ENCODE measurements at regions not wholly inside any gene's neighbourhood (a gene's known extent, or its start where the extent isn't known, plus 50 kb on each side); places are given as distances from the start of the nearest gene placed in this dataset.

DNA sequence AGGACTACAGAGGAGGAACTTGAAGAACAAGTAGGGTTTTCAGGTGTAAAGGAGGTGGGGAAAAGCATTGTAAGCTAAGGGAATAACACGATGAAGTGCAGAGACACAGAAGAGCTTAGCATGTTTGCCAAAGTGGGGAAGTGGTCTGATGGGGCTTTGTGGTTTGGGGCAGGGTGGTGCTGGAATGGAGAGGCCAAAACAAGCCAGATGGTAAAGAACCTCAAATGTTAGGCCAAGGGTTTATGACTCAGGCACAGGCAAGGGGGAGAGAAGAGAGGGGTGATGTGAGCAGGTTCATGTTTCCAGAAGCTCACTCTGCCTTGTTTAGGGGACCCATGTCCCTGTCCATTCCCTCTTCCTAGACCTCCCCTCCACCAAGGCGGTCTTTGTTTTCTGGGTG, 104.5 kb upstream of the YWHAQ start:
- Mint-ChIP-seq H3K4me3 (peak overlapping the region in 6 of 7 donors; percentile 6 to 79 (median 50)), H3K27me3 (peaks cover 0 to 2% of the 10 kb centered on the region in 2 donors), H3K36me3 (peaks cover 0 to 4% (median 0%) of the 10 kb centered on the region in 3 donors), H3K4me1 (peaks cover 47 to 53% (median 47%) of the 10 kb centered on the region in 3 donors), H3K27ac (peak overlapping the region; percentile 34 to 90 (median 79)), H3K9me3 (peaks cover 3 to 7% (median 3%) of the 10 kb centered on the region in 5 donors)
- no peak overlapping the region for H3K4me3 ChIP-seq (ENCODE audit: low read length)
- H3K36me3 ChIP-seq (ENCODE audit: insufficient read depth, low read length): no peaks in the 10 kb centered on the region
- CTCF ChIA-PET: interaction anchor here (0.7 to 1.5 kb wide), 4 partner anchors 17 to 121 kb away, joined by 3 to 4 read pairs (median 3); no protein-coding TSS in a partner anchor
- DNase-seq: peak in 1 of 5 donors; percentile 58
- H3K27me3 ChIP-seq (ENCODE audit: insufficient read depth, low read length, poor library complexity, severe bottlenecking): no peaks in the 10 kb centered on the region
- H3K9me3 ChIP-seq (ENCODE audit: low read length): no peaks in the 10 kb centered on the region
- H3K4me1 ChIP-seq (ENCODE audit: insufficient read depth, low read length): peaks cover 45% of the 10 kb centered on the region
- H3K27ac ChIP-seq (ENCODE audit: low read depth, low read length): no peak overlapping the region
- POLR2A ChIA-PET: interaction anchor here (0.8 to 2.0 kb wide), 4 partner anchors 8 to 105 kb away, joined by 3 to 5 read pairs (median 4); partner anchors contain the start of gene YWHAQ

DNA sequence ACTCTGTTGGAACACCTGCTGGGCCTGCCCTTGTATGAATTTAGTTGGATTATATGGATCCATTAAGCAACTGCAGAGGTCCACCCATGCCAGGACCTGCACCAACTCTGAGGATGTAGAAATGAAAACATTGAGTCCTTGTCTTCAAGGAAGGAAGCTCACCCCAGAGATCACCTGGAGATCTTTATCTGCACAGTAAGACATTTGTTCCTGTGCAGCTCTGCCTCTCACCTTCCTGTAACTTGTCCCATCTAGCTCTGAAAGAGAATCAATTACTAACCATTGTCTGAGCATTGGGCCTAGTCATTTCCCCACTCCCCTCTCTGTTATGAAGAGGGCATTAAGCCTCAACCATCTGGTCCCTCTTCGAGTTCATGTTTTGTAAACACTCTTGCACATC, 105.2 kb upstream of the YWHAQ start:
- POLR2A ChIA-PET: interaction anchor here (1.0 to 1.4 kb wide), 3 partner anchors 16 to 105 kb away, joined by 3 to 4 read pairs (median 3); partner anchors contain the start of gene YWHAQ
- Mint-ChIP-seq H3K4me1 (peaks cover 47 to 53% (median 51%) of the 10 kb centered on the region in 3 donors), H3K27ac (peak overlapping the region; percentile 60 to 90 (median 83)), H3K27me3 (peaks cover 0 to 2% of the 10 kb centered on the region in 2 donors), H3K9me3 (peaks cover 3 to 7% (median 5%) of the 10 kb centered on the region in 5 donors), H3K36me3 (peaks cover 0 to 4% (median 0%) of the 10 kb centered on the region in 3 donors), H3K4me3 (peak overlapping the region in 6 of 7 donors; percentile 6 to 72 (median 54))
- Histone ChIP-seq H3K36me3 (ENCODE audit: insufficient read depth, low read length) (no peaks in the 10 kb centered on the region), H3K27me3 (ENCODE audit: insufficient read depth, low read length, poor library complexity, severe bottlenecking) (no peaks in the 10 kb centered on the region), H3K27ac (ENCODE audit: low read depth, low read length) (no peak overlapping the region), H3K4me3 (ENCODE audit: low read length) (no peak overlapping the region), H3K4me1 (ENCODE audit: insufficient read depth, low read length) (peaks cover 45% of the 10 kb centered on the region), H3K9me3 (ENCODE audit: low read length) (no peaks in the 10 kb centered on the region)
- DNase-seq: peak in 1 of 5 donors; percentile 11
- CTCF ChIA-PET: interaction anchor here (0.7 to 1.5 kb wide), 4 partner anchors 17 to 122 kb away, joined by 3 to 4 read pairs (median 3); no protein-coding TSS in a partner anchor

GRCh38 chr2:9737053-9737875, 106.0 kb upstream of the TAF1B start:
- Mint-ChIP-seq H3K27me3 (peaks cover 0 to 2% of the 10 kb centered on the region in 2 donors), H3K4me1 (peaks cover 47 to 55% (median 53%) of the 10 kb centered on the region in 3 donors), H3K27ac (peak overlapping the region; percentile 27 to 99 (median 90)), H3K9me3 (peaks cover 3 to 7% (median 5%) of the 10 kb centered on the region in 5 donors), H3K4me3 (peak overlapping the region in 3 of 7 donors; percentile 25 to 55 (median 46)), H3K36me3 (peaks cover 0 to 4% (median 0%) of the 10 kb centered on the region in 3 donors)
- Histone ChIP-seq H3K9me3 (ENCODE audit: low read length) (no peaks in the 10 kb centered on the region), H3K27me3 (ENCODE audit: insufficient read depth, low read length, poor library complexity, severe bottlenecking) (no peaks in the 10 kb centered on the region), H3K36me3 (ENCODE audit: insufficient read depth, low read length) (no peaks in the 10 kb centered on the region), H3K4me3 (ENCODE audit: low read length) (no peak overlapping the region), H3K4me1 (ENCODE audit: insufficient read depth, low read length) (peaks cover 45% of the 10 kb centered on the region), H3K27ac (ENCODE audit: low read depth, low read length) (no peak overlapping the region)
- ChIA-PET POLR2A (no interaction called here), CTCF (interaction anchor here (1.3 to 2.0 kb wide), 3 partner anchors 16 to 76 kb away, joined by 3 to 5 read pairs (median 4); no protein-coding TSS in a partner anchor)
- DNase-seq: no peak

DNA sequence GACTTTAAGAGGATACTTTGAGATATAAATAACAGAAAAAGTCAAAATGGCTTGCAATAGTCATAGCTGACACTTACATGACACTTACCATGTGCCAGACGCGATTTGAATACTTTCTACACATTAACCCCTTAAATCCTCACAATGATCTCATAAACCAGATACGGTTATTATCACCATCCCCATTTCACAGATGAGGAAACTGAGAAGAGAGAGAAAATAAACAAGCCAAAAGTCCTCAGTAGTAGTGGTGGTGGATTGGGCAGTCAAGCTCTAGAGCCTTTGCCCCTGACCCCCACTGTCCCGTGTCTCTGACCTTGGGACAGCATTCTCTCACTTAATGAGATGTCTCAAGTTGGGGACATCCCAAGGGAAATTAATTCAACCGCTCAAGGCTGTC, 105.2 kb upstream of the TAF1B start:
- no peak for DNase-seq
- peak overlapping the region in 4 of 7 donors; percentile 39 to 87 (median 82) for H3K4me3 Mint-ChIP-seq
- no peak overlapping the region for H3K27ac ChIP-seq (ENCODE audit: low read depth, low read length)
- H3K27me3 Mint-ChIP-seq: peaks cover 0 to 2% of the 10 kb centered on the region in 2 donors
- H3K27me3 ChIP-seq (ENCODE audit: insufficient read depth, low read length, poor library complexity, severe bottlenecking): no peaks in the 10 kb centered on the region
- H3K9me3 ChIP-seq (ENCODE audit: low read length): no peaks in the 10 kb centered on the region
- POLR2A ChIA-PET: interaction anchor here (1.8 kb wide), 1 partner anchor 107 kb away, joined by 6 read pairs; the partner anchor contains the start of gene YWHAQ
- no peaks in the 10 kb centered on the region for H3K36me3 ChIP-seq (ENCODE audit: insufficient read depth, low read length)
- no peak overlapping the region for H3K4me3 ChIP-seq (ENCODE audit: low read length)
- H3K4me1 ChIP-seq (ENCODE audit: insufficient read depth, low read length): peaks cover 45% of the 10 kb centered on the region
- peaks cover 3 to 7% (median 5%) of the 10 kb centered on the region in 5 donors for H3K9me3 Mint-ChIP-seq
- peak overlapping the region; percentile 81 to 100 (median 98) for H3K27ac Mint-ChIP-seq
- peaks cover 47 to 55% (median 47%) of the 10 kb centered on the region in 3 donors for H3K4me1 Mint-ChIP-seq
- peaks cover 0 to 4% (median 0%) of the 10 kb centered on the region in 3 donors for H3K36me3 Mint-ChIP-seq
- CTCF ChIA-PET: interaction anchor here (1.3 to 2.0 kb wide), 2 partner anchors 34 to 76 kb away, joined by 3 to 5 read pairs; no protein-coding TSS in a partner anchor

DNA sequence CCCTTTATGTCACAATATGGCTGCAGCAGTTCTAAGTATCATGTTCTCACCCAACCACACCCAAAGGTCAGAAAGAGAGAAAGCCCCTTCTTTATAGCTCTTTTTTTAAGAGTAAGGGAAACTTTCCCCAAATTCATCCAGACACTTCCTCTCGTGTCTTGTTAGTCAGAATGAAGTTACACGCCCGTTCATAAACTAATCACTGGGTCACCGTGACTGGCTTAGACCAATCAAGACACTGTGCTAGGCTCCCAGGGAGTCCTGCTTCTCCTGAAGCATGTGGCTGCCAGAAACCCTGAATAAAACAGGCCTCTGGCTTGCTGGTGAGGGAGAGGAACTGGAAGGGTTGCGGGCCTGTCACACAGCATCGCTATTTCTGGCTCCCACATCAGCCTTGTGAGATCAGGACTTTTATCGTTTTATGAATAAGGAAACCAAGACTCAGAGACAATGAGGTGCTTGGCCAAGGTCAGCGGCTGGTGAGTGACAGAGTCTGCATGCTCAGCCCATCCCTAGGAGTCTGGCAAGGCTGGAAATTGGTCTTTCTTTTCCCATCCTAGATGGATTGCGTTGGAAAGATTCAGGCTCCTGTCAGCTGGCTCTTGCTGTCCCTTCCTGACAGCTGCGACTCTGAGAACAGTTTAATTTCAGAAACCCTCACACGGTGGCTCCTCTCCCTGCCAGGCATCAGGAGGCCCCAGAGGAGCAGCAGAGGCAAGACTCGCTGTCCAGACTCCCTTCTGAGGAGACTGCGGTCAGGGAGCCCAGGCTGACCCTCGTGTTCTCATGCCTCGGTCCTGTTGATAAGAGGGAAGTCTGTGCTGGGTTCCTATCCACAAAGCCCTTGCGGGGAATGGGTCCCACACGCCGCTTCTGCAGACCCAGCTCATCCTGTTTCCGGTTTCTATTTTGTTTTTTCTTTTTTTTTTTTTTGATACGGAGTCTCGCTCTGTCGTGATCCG, 104.5 kb upstream of the TAF1B start:
- ChIA-PET CTCF (interaction anchor here (1.3 to 2.0 kb wide), 2 partner anchors 35 to 75 kb away, joined by 3 to 5 read pairs; no protein-coding TSS in a partner anchor), POLR2A (interaction anchor here (1.8 to 1.9 kb wide), 2 partner anchors 16 to 108 kb away, joined by 6 read pairs; partner anchors contain the start of gene YWHAQ)
- Histone ChIP-seq H3K4me3 (ENCODE audit: low read length) (peak overlapping the region; percentile 48), H3K9me3 (ENCODE audit: low read length) (no peaks in the 10 kb centered on the region), H3K27me3 (ENCODE audit: insufficient read depth, low read length, poor library complexity, severe bottlenecking) (no peaks in the 10 kb centered on the region), H3K4me1 (ENCODE audit: insufficient read depth, low read length) (peaks cover 45% of the 10 kb centered on the region), H3K36me3 (ENCODE audit: insufficient read depth, low read length) (no peaks in the 10 kb centered on the region), H3K27ac (ENCODE audit: low read depth, low read length) (peak overlapping the region; percentile 33)
- Mint-ChIP-seq H3K27me3 (peaks cover 0 to 2% of the 10 kb centered on the region in 2 donors), H3K4me1 (peaks cover 47 to 55% (median 47%) of the 10 kb centered on the region in 3 donors), H3K36me3 (peaks cover 0 to 4% (median 0%) of the 10 kb centered on the region in 3 donors), H3K9me3 (peaks cover 3 to 7% (median 5%) of the 10 kb centered on the region in 5 donors), H3K4me3 (peak overlapping the region; percentile 78 to 92 (median 86)), H3K27ac (peak overlapping the region; percentile 81 to 100 (median 98))
- DNase-seq: peak in 1 of 5 donors; percentile 8

- Histone ChIP-seq H3K4me1 (ENCODE audit: insufficient read depth, low read length) (peaks cover 45% of the 10 kb centered on the region), H3K9me3 (ENCODE audit: low read length) (no peaks in the 10 kb centered on the region), H3K27me3 (ENCODE audit: insufficient read depth, low read length, poor library complexity, severe bottlenecking) (no peaks in the 10 kb centered on the region), H3K4me3 (ENCODE audit: low read length) (peak overlapping the region; percentile 48), H3K36me3 (ENCODE audit: insufficient read depth, low read length) (no peaks in the 10 kb centered on the region), H3K27ac (ENCODE audit: low read depth, low read length) (peak overlapping the region; percentile 33)
- Mint-ChIP-seq H3K9me3 (peaks cover 2 to 6% (median 3%) of the 10 kb centered on the region in 5 donors), H3K4me1 (peaks cover 47 to 55% (median 47%) of the 10 kb centered on the region in 3 donors), H3K27ac (peak overlapping the region; percentile 81 to 100 (median 98)), H3K4me3 (peak overlapping the region; percentile 78 to 92 (median 86)), H3K36me3 (no peaks in the 10 kb centered on the region), H3K27me3 (peaks cover 0 to 2% of the 10 kb centered on the region in 2 donors)
- POLR2A ChIA-PET: interaction anchor here (1.8 to 1.9 kb wide), 2 partner anchors 15 to 109 kb away, joined by 6 read pairs; partner anchors contain the start of gene YWHAQ
- DNase-seq: peak in 4 of 5 donors; percentile 41 to 71 (median 61)
- CTCF ChIA-PET: no interaction called here
Observed at GRCh38 chr2:9739531-9739964, 103.7 kb upstream of the TAF1B start.
